HG02678 (cell line): ENCODE measurements at regions not wholly inside any gene's neighbourhood (a gene's known extent, or its start where the extent isn't known, plus 50 kb on each side); places are given as distances from the start of the nearest gene placed in this dataset.
A peak's percentile ranks its signal among the peaks of the same experiment; 100 is the strongest.
"Not testable (repeated sequence)": the region's sequence is repeated elsewhere in the genome, so short reads cannot be mapped to it uniquely, and the experiment has no call there.

Source experiments
- ATAC-seq: cut with Tn5 transposase; IDR thresholded peaks from one replicate; pipeline ENCODE4 v1.9.1; 2021; ENCODE audit warnings: mild to moderate bottlenecking, moderate library complexity; ENCODE audit not compliant: unreplicated experiment

GRCh38 chr7:156549636-156550035 is 90.9 kb upstream of the RNF32 start:
- ATAC-seq: no peak

DNA sequence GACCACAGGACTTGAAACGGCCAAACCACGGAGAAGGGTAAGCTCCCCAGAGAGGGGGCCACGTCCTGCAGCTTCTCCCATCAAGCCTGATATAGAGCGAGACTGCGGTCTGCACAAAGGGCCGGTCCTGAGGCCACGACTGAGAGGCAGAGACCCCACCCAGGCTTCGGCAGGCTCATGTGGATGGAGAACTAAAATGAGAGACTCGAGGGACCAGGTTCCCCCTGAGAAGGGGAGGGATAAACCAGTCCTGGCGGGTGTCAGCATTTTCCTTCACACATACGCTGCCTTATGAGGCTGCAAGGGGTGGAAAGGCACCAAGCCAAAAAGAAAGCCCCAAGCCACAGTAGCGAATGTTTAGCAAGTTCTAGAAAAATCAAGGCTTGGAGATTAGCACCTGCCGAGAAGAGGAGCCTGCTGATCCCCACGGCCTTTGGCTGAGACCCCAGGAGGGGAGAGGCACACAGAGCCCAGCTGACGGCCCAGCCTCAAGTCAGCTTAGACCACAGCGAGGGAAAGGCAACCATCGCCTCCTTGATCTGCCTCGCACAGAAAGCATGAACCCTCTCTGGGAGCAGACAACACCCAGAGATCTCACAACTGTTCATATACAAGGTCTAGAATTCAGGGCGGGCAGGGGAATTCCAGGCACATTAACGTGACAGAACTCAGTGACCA is 92.6 kb upstream of the RNF32 start:
- peak; percentile 74 for ATAC-seq

GRCh38 chr7:156545979-156546378 is 94.6 kb upstream of the RNF32 start:
- no peak for ATAC-seq

DNA sequence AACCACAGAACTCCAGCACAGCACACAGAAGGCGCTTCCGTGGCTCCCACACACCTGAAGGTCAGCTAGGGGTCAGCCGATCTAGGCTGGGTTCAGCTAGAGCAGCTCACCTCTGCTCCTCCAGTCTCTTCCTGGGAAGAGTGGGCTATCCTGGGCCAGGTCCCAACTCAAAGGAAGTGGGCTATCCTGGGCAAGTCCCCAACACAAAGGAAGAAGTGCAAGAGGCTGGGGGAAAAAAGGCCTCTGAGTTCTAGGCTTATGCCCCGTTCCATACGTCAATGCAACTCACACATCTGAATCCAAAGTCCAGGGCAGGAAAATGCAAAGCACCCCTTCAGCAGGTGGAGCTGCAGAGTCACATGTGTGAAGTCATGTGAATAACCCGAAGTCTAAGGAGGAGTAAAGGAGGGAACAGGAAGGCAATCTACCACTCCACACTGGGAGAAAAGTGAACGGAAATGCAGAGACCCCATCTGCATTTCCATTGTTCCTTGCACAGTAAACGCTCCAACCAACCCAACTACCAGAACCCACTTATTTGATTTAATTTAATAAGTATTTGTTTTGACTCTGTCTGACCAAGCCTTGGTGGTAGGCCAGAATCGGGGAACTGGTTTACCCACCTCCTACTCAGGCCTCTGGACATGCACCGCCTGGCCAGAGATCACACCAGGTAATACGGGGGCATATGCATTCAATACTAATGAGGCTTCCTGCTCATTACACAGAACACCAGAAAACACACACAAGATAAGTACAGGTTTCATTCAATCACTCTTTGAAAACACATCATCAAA is 95.5 kb upstream of the RNF32 start:
- ATAC-seq: no peak

GRCh38 chr7:156543699-156544598 is 96.6 kb upstream of the RNF32 start:
- no peak for ATAC-seq

DNA sequence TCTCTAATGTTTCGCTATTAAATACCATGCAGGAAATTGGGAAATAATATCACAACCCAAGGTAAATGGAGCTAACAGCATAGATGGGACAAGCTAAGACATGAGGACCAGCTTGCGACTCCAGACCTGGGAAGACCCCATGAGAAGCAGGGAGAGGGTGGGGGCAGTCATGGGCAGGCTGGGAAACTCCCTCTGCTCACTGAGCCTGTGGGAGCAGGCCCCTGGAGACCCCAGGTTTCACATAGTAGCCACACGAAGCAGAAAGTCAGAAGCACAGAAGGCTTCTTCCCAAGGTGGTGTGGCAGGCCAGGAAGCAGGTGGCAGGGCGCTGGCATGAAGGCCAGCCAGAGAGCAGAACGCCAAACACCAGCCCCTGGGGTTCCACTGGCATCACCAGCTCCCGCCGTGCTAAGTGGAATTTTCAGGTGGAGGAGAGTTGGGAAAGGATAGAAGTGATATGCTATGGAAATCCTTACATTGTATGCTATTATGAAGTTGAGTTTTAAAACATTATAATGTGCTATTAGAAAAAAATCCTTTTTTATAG is 99.9 kb upstream of the RNF32 start:
- ATAC-seq: no peak

GRCh38 chr7:156539999-156540398 is 100.6 kb upstream of the RNF32 start:
- no peak for ATAC-seq

DNA sequence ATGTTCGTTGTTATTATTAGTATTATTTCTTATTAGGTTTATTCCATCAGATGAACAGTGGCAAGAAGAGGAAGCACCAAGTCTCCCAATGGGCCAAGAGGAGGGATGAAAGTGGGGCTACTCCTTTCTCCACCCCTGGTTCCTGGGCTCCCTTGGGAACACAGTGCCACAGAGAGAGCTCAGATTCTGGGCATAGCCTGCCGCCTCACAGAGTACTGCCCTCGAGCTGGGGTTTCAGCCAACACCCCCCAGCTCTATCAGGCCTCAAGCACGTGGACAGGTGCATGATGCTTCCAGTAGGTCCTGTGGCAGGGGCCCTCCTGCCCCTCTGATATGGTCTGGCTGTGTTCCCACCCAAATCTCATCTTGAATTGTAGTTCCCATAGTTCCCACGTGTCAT is 103.6 kb upstream of the RNF32 start:
- ATAC-seq: no peak

GRCh38 chr7:156534925-156535324 is 105.6 kb upstream of the RNF32 start:
- ATAC-seq: no peak

GRCh38 chr7:156533964-156534363 is 106.6 kb upstream of the RNF32 start:
- no peak for ATAC-seq

DNA sequence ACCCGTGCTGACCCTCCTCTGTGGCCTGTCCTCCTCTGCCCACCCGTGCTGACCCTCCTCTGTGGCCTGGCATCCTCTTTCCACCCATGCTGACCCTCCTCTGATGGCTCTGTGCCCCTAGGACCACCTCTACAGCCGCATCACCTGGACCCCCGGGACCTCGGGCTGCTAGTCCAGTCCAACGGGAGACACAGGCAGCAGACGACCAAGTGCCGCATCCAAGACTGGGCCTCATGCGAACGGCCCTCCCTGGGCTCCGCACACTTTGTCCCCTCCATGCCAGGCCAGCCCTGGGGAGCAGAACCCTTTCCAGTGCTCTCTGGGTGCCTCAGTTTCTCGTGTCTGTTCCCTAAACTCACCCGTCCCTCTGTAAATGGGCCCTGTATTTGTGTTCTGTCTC is 107.2 kb upstream of the RNF32 start:
- no peak for ATAC-seq

DNA sequence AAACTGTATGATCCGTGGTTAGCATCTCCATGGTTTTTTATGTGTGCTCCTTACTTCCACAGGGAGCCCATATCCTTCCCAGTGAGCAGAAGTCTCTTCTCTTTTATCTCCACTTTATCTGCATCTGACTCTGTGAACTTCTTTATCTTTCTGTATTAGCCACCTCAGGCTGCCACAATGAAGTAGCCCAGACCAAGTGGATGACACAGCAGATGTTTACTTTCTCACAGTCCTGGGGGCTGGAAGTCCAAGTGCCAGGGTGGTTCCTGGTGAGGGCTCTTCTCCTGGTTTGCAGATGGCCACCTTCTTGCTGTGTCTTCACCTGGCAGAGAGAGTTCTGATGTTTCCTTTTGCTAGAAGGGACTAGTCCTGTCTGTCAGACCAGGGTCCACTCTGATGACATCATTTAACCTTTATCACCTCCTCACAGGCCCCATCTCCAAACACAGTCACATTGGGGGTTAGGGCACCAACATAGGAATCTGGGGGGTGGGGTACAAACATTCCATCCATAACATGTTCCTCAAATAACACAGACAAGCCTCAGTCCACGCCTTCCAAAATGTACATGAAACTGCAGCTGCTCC is 108.5 kb upstream of the RNF32 start:
- no peak for ATAC-seq

- ATAC-seq: no peak
Measured at GRCh38 chr7:156529956-156530355, 110.6 kb upstream of the RNF32 start.

GRCh38 chr7:156527458-156527890 is 113.1 kb upstream of the RNF32 start:
- no peak for ATAC-seq

GRCh38 chr7:156524818-156525597 is 115.6 kb upstream of the RNF32 start:
- no peak for ATAC-seq

- no peak for ATAC-seq
Measured at GRCh38 chr7:156523447-156524048, 117.0 kb upstream of the RNF32 start.

DNA sequence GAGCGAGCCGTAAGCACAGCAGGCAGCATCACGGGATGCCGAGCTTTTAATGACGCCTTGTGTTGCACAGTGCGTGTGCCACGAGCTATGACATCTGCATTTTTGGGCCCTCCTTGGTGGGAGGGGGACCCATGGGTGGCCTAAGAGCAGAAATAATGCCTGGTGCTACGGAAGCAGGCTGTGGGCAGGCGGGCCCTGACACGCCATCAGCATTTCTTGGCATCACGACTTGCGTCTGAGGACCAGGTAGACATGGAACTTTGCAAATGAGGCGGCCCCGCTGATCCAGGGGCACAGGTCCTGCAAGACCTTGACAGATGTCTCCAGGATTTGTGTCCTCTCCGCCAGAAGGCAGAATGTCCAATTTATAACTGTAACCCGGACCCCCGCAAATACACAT is 117.8 kb upstream of the RNF32 start:
- ATAC-seq: no peak

DNA sequence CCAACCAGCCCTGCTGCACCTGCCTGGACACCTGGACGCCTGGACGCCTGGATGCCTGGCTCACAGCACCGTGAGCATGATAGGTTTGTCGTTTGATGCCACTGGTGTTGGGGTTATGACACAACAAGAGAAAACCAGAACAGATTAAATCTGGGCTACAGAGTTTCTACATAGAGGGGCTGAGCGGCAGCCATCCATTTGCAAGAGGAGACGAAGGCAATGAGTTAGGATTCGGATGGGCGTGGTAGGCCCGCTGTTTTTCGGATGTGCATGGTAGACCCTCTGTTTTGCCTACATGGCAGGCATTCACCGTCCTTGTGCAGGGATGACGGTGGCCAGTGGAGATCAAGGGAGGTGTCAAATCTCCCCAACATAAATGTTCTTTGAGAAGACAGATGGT is 121.5 kb upstream of the RNF32 start:
- no peak for ATAC-seq

GRCh38 chr7:156518466-156518865 is 122.1 kb upstream of the RNF32 start:
- no peak for ATAC-seq

- ATAC-seq: not testable (repeated sequence)
Measured at GRCh38 chr7:156517858-156518257, 122.7 kb upstream of the RNF32 start.
